ENCODE measurements at regions not wholly inside any gene's neighbourhood (a gene's known extent, or its start where the extent isn't known, plus 50 kb on each side); places are given as distances from the start of the nearest gene placed in this dataset.

GRCh38 chr13:75938811-75939560 is 302.9 kb downstream of the LMO7 start:
- DNase-seq (ENCODE audit: low spot score), result no peak

GRCh38 chr13:75936791-75937190 is 300.7 kb downstream of the LMO7 start:
- DNase-seq (ENCODE audit: low spot score), result no peak

- DNase-seq (ENCODE audit: low spot score), result no peak
Observed at GRCh38 chr13:75935805-75936204, 299.7 kb downstream of the LMO7 start.

- no peak for DNase-seq (ENCODE audit: low spot score)
Observed at GRCh38 chr13:75934889-75935288, 298.8 kb downstream of the LMO7 start.

- no peak for DNase-seq (ENCODE audit: low spot score)
Observed at GRCh38 chr13:75932636-75933035, 296.5 kb downstream of the LMO7 start.

GRCh38 chr13:75931116-75931515 is 295.0 kb downstream of the LMO7 start:
- no peak for DNase-seq (ENCODE audit: low spot score)

GRCh38 chr13:75929076-75929475 is 292.9 kb downstream of the LMO7 start:
- DNase-seq (ENCODE audit: low spot score), result no peak

GRCh38 chr13:75927183-75927669 is 291.1 kb downstream of the LMO7 start:
- no peak for DNase-seq (ENCODE audit: low spot score)

- DNase-seq (ENCODE audit: low spot score), result no peak
Observed at GRCh38 chr13:75920536-75920935, 284.4 kb downstream of the LMO7 start.

- no peak for DNase-seq (ENCODE audit: low spot score)
Observed at GRCh38 chr13:75919660-75920199, 283.6 kb downstream of the LMO7 start.

GRCh38 chr13:75915066-75915465 is 278.9 kb downstream of the LMO7 start:
- DNase-seq (ENCODE audit: low spot score), result no peak

GRCh38 chr13:75913925-75914324 is 277.8 kb downstream of the LMO7 start:
- no peak for DNase-seq (ENCODE audit: low spot score)

GRCh38 chr13:75910591-75910990 is 274.5 kb downstream of the LMO7 start:
- no peak for DNase-seq (ENCODE audit: low spot score)

All from NAMALWA (cell line).